Naive thymus-derived CD4-positive, alpha-beta T cell (primary cell): ENCODE measurements at regions not wholly inside any gene's neighbourhood (a gene's known extent, or its start where the extent isn't known, plus 50 kb on each side); places are given as distances from the start of the nearest gene placed in this dataset.
"Not testable (repeated sequence)": the region's sequence is repeated elsewhere in the genome, so short reads cannot be mapped to it uniquely, and the experiment has no call there.

Experiments used
- ATAC-seq: fragments of 150-1000 bp; cut with Tn5 transposase; 2 replicates; pipeline ENCODE4 v1.10.0; 2021; ENCODE audit warnings: mild to moderate bottlenecking, moderate library complexity
- CTCF ChIA-PET: fragments of 350-600 bp; sonication (Branson Sonifier 250); formaldehyde crosslinking; loops from one replicate; lab custom pipeline; 2021; ENCODE audit warnings: antibody characterized with exemption; lab: Charles Lee
- POLR2A ChIA-PET: fragments of 350-600 bp; sonication (Branson Sonifier 250); formaldehyde crosslinking; loops from one replicate; lab custom pipeline; 2021; ENCODE audit warnings: antibody characterized with exemption, inconsistent platforms; lab: Charles Lee
- DNase-seq, 9 donors: peaks; one replicate each; pipeline versions ENCODE4 v3.0.0 to v3.0.0-alpha.2; 2020 to 2022; ENCODE audit warnings: mixed read lengths in 1 of 9
- H3K27ac ChIP-seq: one replicate; pipeline ENCODE4 v1.7.0; 2013; ENCODE audit warnings: mild to moderate bottlenecking, low read depth, low read length, moderate library complexity
- H3K27me3 ChIP-seq, 2 donors: one replicate each; pipeline ENCODE4 v1.7.0; 2013; ENCODE audit warnings: low read length in 2 of 2, mild to moderate bottlenecking in 2 of 2, moderate library complexity in 2 of 2; ENCODE audit not compliant: control insufficient read depth in 2 of 2, insufficient read depth in 2 of 2
- H3K36me3 ChIP-seq, 3 experiments: 1 replicate in 2 of 3; 2 replicates in 1 of 3; pipeline ENCODE4 v1.7.0; 2013; ENCODE audit warnings: low read length in 3 of 3, mild to moderate bottlenecking in 3 of 3, moderate library complexity in 1 of 3; ENCODE audit not compliant: insufficient read depth in 3 of 3, control insufficient read depth in 2 of 3
- H3K4me1 ChIP-seq, 2 donors: one replicate each; pipeline ENCODE4 v1.7.0; 2013; ENCODE audit warnings: low read length in 2 of 2, mild to moderate bottlenecking in 2 of 2, moderate library complexity in 1 of 2; ENCODE audit not compliant: control insufficient read depth in 2 of 2, insufficient read depth in 2 of 2
- H3K4me3 ChIP-seq: 2 replicates; pipeline ENCODE4 v1.7.0; 2013; ENCODE audit warnings: mild to moderate bottlenecking, low read length
- H3K9me3 ChIP-seq, 3 experiments: 1 replicate in 2 of 3; 2 replicates in 1 of 3; pipeline ENCODE4 v1.7.0; 2013; ENCODE audit warnings: low read length in 3 of 3; ENCODE audit not compliant: control insufficient read depth in 2 of 3
- H3K27ac Mint-ChIP-seq, 9 donors: one replicate each; pipeline ENCODE4 v1.8.0; 2020 to 2022; ENCODE audit warnings: mixed read lengths in 9 of 9, mild to moderate bottlenecking in 8 of 9, moderate library complexity in 5 of 9, inconsistent platforms in 2 of 9
- H3K27me3 Mint-ChIP-seq, 5 donors: one replicate each; pipeline ENCODE4 v1.8.0; 2021 to 2022; ENCODE audit warnings: mixed read lengths in 5 of 5, mild to moderate bottlenecking in 1 of 5
- H3K36me3 Mint-ChIP-seq, 5 donors: one replicate each; pipeline ENCODE4 v1.8.0; 2020 to 2022; ENCODE audit warnings: mixed read lengths in 5 of 5, mild to moderate bottlenecking in 3 of 5, inconsistent platforms in 1 of 5
- H3K4me1 Mint-ChIP-seq, 7 donors: one replicate each; pipeline ENCODE4 v1.8.0; 2020 to 2022; ENCODE audit warnings: mixed read lengths in 7 of 7, mild to moderate bottlenecking in 3 of 7, inconsistent platforms in 1 of 7
- H3K4me3 Mint-ChIP-seq, 10 donors: one replicate each; pipeline ENCODE4 v1.8.0; 2020 to 2022; ENCODE audit warnings: mild to moderate bottlenecking in 10 of 10, mixed read lengths in 10 of 10, moderate library complexity in 6 of 10, inconsistent platforms in 2 of 10
- H3K9me3 Mint-ChIP-seq, 11 donors: one replicate each; pipeline ENCODE4 v1.8.0; 2020 to 2022; ENCODE audit warnings: mixed read lengths in 11 of 11, mild to moderate bottlenecking in 4 of 11, inconsistent platforms in 1 of 11, moderate library complexity in 1 of 11
- intact Hi-C, 2 donors: fragments of 100-400 bp; cut with micrococcal nuclease; formaldehyde crosslinking; loops; one replicate each; pipeline ENCODE4 v1.15.1; 2023

GRCh38 chr3:193023218-193023617, 105.6 kb upstream of the MB21D2 start:
- Mint-ChIP-seq H3K9me3 (peaks cover 0 to 1% (median 0%) of the 10 kb centered on the region in 11 donors), H3K4me1 (no peaks in the 10 kb centered on the region), H3K27ac (no peak overlapping the region), H3K36me3 (no peaks in the 10 kb centered on the region), H3K4me3 (no peak overlapping the region), H3K27me3 (peaks cover 0 to 9% (median 4%) of the 10 kb centered on the region in 5 donors)
- POLR2A ChIA-PET, result no interaction called here
- intact Hi-C loops, result no loop called here
- DNase-seq, result no peak
- no peaks in the 10 kb centered on the region for H3K4me1 ChIP-seq
- no peak for ATAC-seq
- H3K9me3 ChIP-seq, result no peaks in the 10 kb centered on the region
- H3K4me3 ChIP-seq, result no peak overlapping the region
- no peak overlapping the region for H3K27ac ChIP-seq
- CTCF ChIA-PET, result no interaction called here
- H3K36me3 ChIP-seq, result no peaks in the 10 kb centered on the region
- H3K27me3 ChIP-seq, result no peaks in the 10 kb centered on the region

GRCh38 chr3:193028258-193028657, 110.6 kb upstream of the MB21D2 start:
- Histone ChIP-seq H3K36me3 (no peaks in the 10 kb centered on the region), H3K4me3 (no peak overlapping the region), H3K4me1 (no peaks in the 10 kb centered on the region), H3K27ac (no peak overlapping the region), H3K9me3 (no peaks in the 10 kb centered on the region), H3K27me3 (no peaks in the 10 kb centered on the region)
- H3K4me3 Mint-ChIP-seq, result no peak overlapping the region
- intact Hi-C loops, result no loop called here
- peaks cover 0 to 11% (median 10%) of the 10 kb centered on the region in 7 donors for H3K4me1 Mint-ChIP-seq
- no peaks in the 10 kb centered on the region for H3K36me3 Mint-ChIP-seq
- H3K9me3 Mint-ChIP-seq, result no peaks in the 10 kb centered on the region
- DNase-seq, result no peak
- peaks cover 0 to 11% (median 0%) of the 10 kb centered on the region in 5 donors for H3K27me3 Mint-ChIP-seq
- H3K27ac Mint-ChIP-seq, result no peak overlapping the region
- CTCF ChIA-PET, result no interaction called here
- POLR2A ChIA-PET, result no interaction called here
- no peak for ATAC-seq

- no peaks in the 10 kb centered on the region for H3K27me3 ChIP-seq
- ATAC-seq (no peak), DNase-seq (no peak)
- H3K4me3 Mint-ChIP-seq, result peak overlapping the region in 2 of 10 donors; percentile 24 to 26
- POLR2A ChIA-PET, result no interaction called here
- H3K27ac Mint-ChIP-seq, result no peak overlapping the region
- H3K27ac ChIP-seq, result no peak overlapping the region
- H3K36me3 ChIP-seq, result no peaks in the 10 kb centered on the region
- CTCF ChIA-PET, result no interaction called here
- H3K36me3 Mint-ChIP-seq, result no peaks in the 10 kb centered on the region
- peaks cover 0 to 8% (median 0%) of the 10 kb centered on the region in 5 donors for H3K27me3 Mint-ChIP-seq
- H3K4me1 Mint-ChIP-seq, result peaks cover 0 to 11% (median 10%) of the 10 kb centered on the region in 7 donors
- H3K4me3 ChIP-seq, result no peak overlapping the region
- H3K9me3 Mint-ChIP-seq, result no peaks in the 10 kb centered on the region
- no peaks in the 10 kb centered on the region for H3K9me3 ChIP-seq
- intact Hi-C loops, result no loop called here
- H3K4me1 ChIP-seq, result no peaks in the 10 kb centered on the region
Observed at GRCh38 chr3:193029800-193030199, 112.1 kb upstream of the MB21D2 start.

GRCh38 chr3:193030276-193030675, 112.6 kb upstream of the MB21D2 start:
- Mint-ChIP-seq H3K27ac (no peak overlapping the region), H3K4me3 (peak overlapping the region in 1 of 10 donors; percentile 24), H3K36me3 (no peaks in the 10 kb centered on the region), H3K9me3 (no peaks in the 10 kb centered on the region), H3K4me1 (peaks cover 0 to 11% (median 10%) of the 10 kb centered on the region in 7 donors), H3K27me3 (peaks cover 0 to 8% (median 0%) of the 10 kb centered on the region in 5 donors)
- ATAC-seq (no peak), DNase-seq (peak in 1 of 9 donors; percentile 5)
- POLR2A ChIA-PET, result no interaction called here
- CTCF ChIA-PET, result no interaction called here
- Histone ChIP-seq H3K36me3 (no peaks in the 10 kb centered on the region), H3K27ac (no peak overlapping the region), H3K4me3 (no peak overlapping the region), H3K4me1 (no peaks in the 10 kb centered on the region), H3K27me3 (no peaks in the 10 kb centered on the region), H3K9me3 (no peaks in the 10 kb centered on the region)
- intact Hi-C loops, result no loop called here

GRCh38 chr3:193031911-193032310, 114.3 kb upstream of the MB21D2 start:
- Mint-ChIP-seq H3K9me3 (peaks cover 0 to 2% (median 0%) of the 10 kb centered on the region in 11 donors), H3K4me1 (peaks cover 0 to 11% (median 10%) of the 10 kb centered on the region in 7 donors), H3K4me3 (no peak overlapping the region), H3K27ac (no peak overlapping the region), H3K36me3 (no peaks in the 10 kb centered on the region), H3K27me3 (peaks cover 0 to 10% (median 0%) of the 10 kb centered on the region in 5 donors)
- ChIA-PET POLR2A (no interaction called here), CTCF (no interaction called here)
- Histone ChIP-seq H3K36me3 (no peaks in the 10 kb centered on the region), H3K27ac (no peak overlapping the region), H3K27me3 (no peaks in the 10 kb centered on the region), H3K9me3 (no peaks in the 10 kb centered on the region), H3K4me3 (no peak overlapping the region), H3K4me1 (no peaks in the 10 kb centered on the region)
- intact Hi-C loops, result no loop called here
- ATAC-seq (no peak), DNase-seq (no peak)

- peaks cover 0 to 7% (median 0%) of the 10 kb centered on the region in 11 donors for H3K9me3 Mint-ChIP-seq
- ATAC-seq, result no peak
- no peaks in the 10 kb centered on the region for H3K36me3 Mint-ChIP-seq
- no peaks in the 10 kb centered on the region for H3K27me3 ChIP-seq
- H3K27me3 Mint-ChIP-seq, result peaks cover 0 to 3% (median 0%) of the 10 kb centered on the region in 5 donors
- H3K4me3 Mint-ChIP-seq, result no peak overlapping the region
- H3K27ac Mint-ChIP-seq, result no peak overlapping the region
- H3K4me3 ChIP-seq, result no peak overlapping the region
- H3K27ac ChIP-seq, result no peak overlapping the region
- POLR2A ChIA-PET, result no interaction called here
- intact Hi-C loops, result no loop called here
- no peaks in the 10 kb centered on the region for H3K36me3 ChIP-seq
- H3K4me1 Mint-ChIP-seq, result peaks cover 0 to 11% (median 10%) of the 10 kb centered on the region in 7 donors
- DNase-seq, result no peak
- no peaks in the 10 kb centered on the region for H3K4me1 ChIP-seq
- H3K9me3 ChIP-seq, result no peaks in the 10 kb centered on the region
- CTCF ChIA-PET, result no interaction called here
Observed at GRCh38 chr3:193033226-193033780, 115.6 kb upstream of the MB21D2 start.

GRCh38 chr3:193037828-193038227, 120.2 kb upstream of the MB21D2 start:
- H3K4me1 Mint-ChIP-seq, H3K36me3 Mint-ChIP-seq, H3K27ac Mint-ChIP-seq, H3K4me1 ChIP-seq, H3K4me3 ChIP-seq, H3K9me3 Mint-ChIP-seq, POLR2A ChIA-PET, H3K27ac ChIP-seq, H3K27me3 ChIP-seq, DNase-seq, H3K27me3 Mint-ChIP-seq, H3K4me3 Mint-ChIP-seq, ATAC-seq, H3K9me3 ChIP-seq, intact Hi-C loops, H3K36me3 ChIP-seq: not testable (repeated sequence)
- CTCF ChIA-PET, result interaction anchor here (1.2 kb wide), 1 partner anchor 221 kb away, joined by 4 read pairs; no protein-coding TSS in a partner anchor
